ENCODE measurements at regions not wholly inside any gene's neighbourhood (a gene's known extent, or its start where the extent isn't known, plus 50 kb on each side); places are given as distances from the start of the nearest gene placed in this dataset.

- DNase-seq (ENCODE audit: insufficient read length, low spot score) (no peak), FAIRE-seq (no peak)
- TF ChIP-seq CTCF (IDR thresholded peaks at IDR 0.05; ENCODE audit: insufficient read depth, missing control alignments), result no peak
These were observed 142.2 kb upstream of the GAS1 start for GRCh38 chr9:87089506-87089905.

GRCh38 chr9:87089929-87090328 is 142.6 kb upstream of the GAS1 start:
- FAIRE-seq (no peak), DNase-seq (ENCODE audit: insufficient read length, low spot score) (no peak)
- TF ChIP-seq CTCF (IDR thresholded peaks at IDR 0.05; ENCODE audit: insufficient read depth, missing control alignments), result no peak

GRCh38 chr9:87093777-87094176 is 146.5 kb upstream of the GAS1 start:
- DNase-seq (ENCODE audit: insufficient read length, low spot score), result no peak
- no peak for FAIRE-seq
- no peak for TF ChIP-seq CTCF (IDR thresholded peaks at IDR 0.05; ENCODE audit: insufficient read depth, missing control alignments)

GRCh38 chr9:87095951-87096350 is 148.6 kb upstream of the GAS1 start:
- FAIRE-seq, result no peak
- no peak for TF ChIP-seq CTCF (IDR thresholded peaks at IDR 0.05; ENCODE audit: insufficient read depth, missing control alignments)
- DNase-seq (ENCODE audit: insufficient read length, low spot score), result no peak

GRCh38 chr9:87096506-87096905 is 149.2 kb upstream of the GAS1 start:
- TF ChIP-seq CTCF (IDR thresholded peaks at IDR 0.05; ENCODE audit: insufficient read depth, missing control alignments), result no peak
- DNase-seq (ENCODE audit: insufficient read length, low spot score) (no peak), FAIRE-seq (no peak)

- FAIRE-seq, result no peak
- no peak for TF ChIP-seq CTCF (IDR thresholded peaks at IDR 0.05; ENCODE audit: insufficient read depth, missing control alignments)
These were observed 149.9 kb upstream of the GAS1 start for GRCh38 chr9:87097238-87097637.

GRCh38 chr9:87099407-87099806 is 152.1 kb upstream of the GAS1 start:
- no peak for TF ChIP-seq CTCF (IDR thresholded peaks at IDR 0.05; ENCODE audit: insufficient read depth, missing control alignments)
- DNase-seq (ENCODE audit: insufficient read length, low spot score) (no peak), FAIRE-seq (no peak)

More at GRCh38 chr9:87097238-87097637, 149.9 kb upstream of the GAS1 start:
- no peak for DNase-seq (ENCODE audit: insufficient read length, low spot score)
